ENCODE measurements at regions not wholly inside any gene's neighbourhood (a gene's known extent, or its start where the extent isn't known, plus 50 kb on each side); places are given as distances from the start of the nearest gene placed in this dataset.

- no peak overlapping the region for H3K4ac ChIP-seq (ENCODE audit: low read depth, low read length)
- H3K14ac ChIP-seq (ENCODE audit: insufficient read depth, low read length): no peak overlapping the region
- no peak overlapping the region for H4K5ac ChIP-seq (ENCODE audit: insufficient read length, low read depth, low read length)
- no peaks in the 10 kb centered on the region for H4K20me1 ChIP-seq (ENCODE audit: control insufficient read depth, insufficient read depth, insufficient read length)
- no peak overlapping the region for H2BK15ac ChIP-seq (ENCODE audit: low read depth, low read length)
- H2BK5ac ChIP-seq (ENCODE audit: insufficient read length, low read length): no peak overlapping the region
- H4K8ac ChIP-seq (replicated peaks; ENCODE audit: insufficient read length, low read depth, low read length): no peak overlapping the region
- no peak overlapping the region for H4K91ac ChIP-seq (ENCODE audit: insufficient read length, low read depth, low read length)
- H3K23me2 ChIP-seq (ENCODE audit: insufficient read length, low read depth, low read length, poor library complexity, severe bottlenecking): peaks cover 2% of the 10 kb centered on the region
- no peak for TF ChIP-seq CTCF (conservative IDR thresholded peaks at IDR 0.05)
- no peak overlapping the region for H2AFZ ChIP-seq (ENCODE audit: low read length)
- H3K4me1 ChIP-seq (ENCODE audit: insufficient read depth, low read length): no peaks in the 10 kb centered on the region
- H3K9ac ChIP-seq (ENCODE audit: extremely low read depth, insufficient read length, low read length): no peak overlapping the region
- H2BK120ac ChIP-seq (ENCODE audit: low read depth, low read length, poor library complexity, severe bottlenecking): no peak overlapping the region
- H3K27ac ChIP-seq (ENCODE audit: insufficient read length, low read depth, low read length): no peak overlapping the region
- WGBS (ENCODE audit: extremely low coverage, insufficient read length, low lambda C conversion rate): no CpG with 5 or more reads among the region's 4 CpGs
- Mint-ChIP-seq H3K27ac (peak overlapping the region in 1 of 3 experiments; percentile 76; a peak in 1 of 7 replicates), H3K9me3 (peaks cover 0 to 2% of the 10 kb centered on the region in 2 experiments; a peak in 1 of 5 replicates), H3K4me1 (peaks cover 17 to 25% of the 10 kb centered on the region in 2 experiments), H3K27me3 (ENCODE audit: low read depth) (peaks cover 4% of the 10 kb centered on the region), H3K4me3 (no peak overlapping the region), H3K36me3 (ENCODE audit: insufficient read depth in 1 of 3, low read depth in 3 of 3) (no peaks in the 10 kb centered on the region)
- H3K23ac ChIP-seq (ENCODE audit: insufficient read length, low read depth, low read length): no peak overlapping the region
- no peak overlapping the region for H2BK12ac ChIP-seq (ENCODE audit: insufficient read length, low read depth, low read length)
- H3K79me2 ChIP-seq (ENCODE audit: insufficient read depth, low read length): no peaks in the 10 kb centered on the region
- no peak overlapping the region for H3K18ac ChIP-seq (ENCODE audit: insufficient read length, low read depth, low read length)
- no peak overlapping the region for H3T11ph ChIP-seq (ENCODE audit: low read length)
- no peaks in the 10 kb centered on the region for H3K79me1 ChIP-seq (ENCODE audit: insufficient read depth, low read depth, low read length, poor library complexity, severe bottlenecking)
- H2BK20ac ChIP-seq (ENCODE audit: low read depth, low read length, poor library complexity, severe bottlenecking): no peak overlapping the region
- no peak for DNase-seq
- H2AK5ac ChIP-seq (ENCODE audit: insufficient read length, low read length): no peak overlapping the region
- H3K56ac ChIP-seq (ENCODE audit: insufficient read length, low read depth, low read length): no peak overlapping the region
- no peaks in the 10 kb centered on the region for H3K9me3 ChIP-seq (ENCODE audit: control insufficient read depth, low read depth, low read length)
- no peak overlapping the region for H3K4me2 ChIP-seq (ENCODE audit: insufficient read depth, insufficient read length, low read length)
- peaks cover 2% of the 10 kb centered on the region; the same call in 1 of the 2 replicates for H3K27me3 ChIP-seq (ENCODE audit: insufficient read depth, low read length)
These were observed 232.6 kb downstream of the MED10 start for GRCh38 chr5:6145616-6146237.
